Smooth muscle cell (in vitro differentiated cells): ENCODE measurements at regions not wholly inside any gene's neighbourhood (a gene's known extent, or its start where the extent isn't known, plus 50 kb on each side); places are given as distances from the start of the nearest gene placed in this dataset.

Source experiments
- DNase-seq: peaks from one replicate; lab custom pipeline; 2025; ENCODE audit not compliant: unreplicated experiment; lab: John Stamatoyannopoulos, UW
- H2AFZ ChIP-seq: fragments of 200-600 bp; sonication (generic); 2 replicates; pipeline ENCODE4 v1.6.0; 2016; ENCODE audit warnings: antibody characterized with exemption, low read depth, mild to moderate bottlenecking
- H3F3A ChIP-seq: fragments of 200-600 bp; sonication (generic); 2 replicates; pipeline ENCODE4 v1.6.0; 2017; ENCODE audit warnings: antibody characterized with exemption, low read depth
- H3K27ac ChIP-seq: fragments of 200-600 bp; sonication (generic); 2 replicates; pipeline ENCODE4 v1.5.1; 2016; ENCODE audit warnings: low read depth, mild to moderate bottlenecking
- H3K27me3 ChIP-seq: fragments of 200-600 bp; sonication (generic); 2 replicates; pipeline ENCODE4 v1.6.1; 2016; ENCODE audit warnings: low read depth, mild to moderate bottlenecking
- H3K36me3 ChIP-seq: fragments of 200-600 bp; sonication (generic); 2 replicates; pipeline ENCODE4 v1.5.1; 2016; ENCODE audit warnings: low read depth
- H3K4me1 ChIP-seq: fragments of 200-600 bp; sonication (generic); 2 replicates; pipeline ENCODE4 v1.5.1; 2016; ENCODE audit warnings: low read depth
- H3K4me2 ChIP-seq: fragments of 200-600 bp; sonication (generic); 2 replicates; pipeline ENCODE4 v1.6.0; 2016; ENCODE audit warnings: mild to moderate bottlenecking
- H3K4me3 ChIP-seq: fragments of 200-600 bp; sonication (generic); 2 replicates; pipeline ENCODE4 v1.5.1; 2016; ENCODE audit warnings: mild to moderate bottlenecking
- H3K79me2 ChIP-seq: fragments of 200-600 bp; sonication (generic); 2 replicates; pipeline ENCODE4 v1.6.0; 2016; ENCODE audit warnings: low read depth, mild to moderate bottlenecking
- H3K9ac ChIP-seq: fragments of 200-600 bp; sonication (generic); 2 replicates; pipeline ENCODE4 v1.6.0; 2016; ENCODE audit warnings: low read depth
- H3K9me3 ChIP-seq: fragments of 200-600 bp; sonication (generic); replicated peaks from 2 replicates; pipeline ENCODE4 v1.5.1; 2016; ENCODE audit warnings: low read depth
- H4K20me1 ChIP-seq: fragments of 200-600 bp; sonication (generic); 2 replicates; pipeline ENCODE4 v1.6.0; 2016; ENCODE audit warnings: low read depth
- WGBS: methylation state at CpG from one replicate; pipeline ENCODE4 v1.1.7; 2016; ENCODE audit warnings: low lambda C conversion rate; 5-methylcytosine and 5-hydroxymethylcytosine counted together
- TF ChIP-seq, protein P1 (sequence below): fragments of 200-600 bp; sonication (generic); IDR thresholded peaks from 2 replicates; pipeline ENCODE4 v1.5.1; 2017; ENCODE audit warnings: borderline replicate concordance, mild to moderate bottlenecking, antibody characterized with exemption; ENCODE audit not compliant: insufficient read depth, poor library complexity, severe bottlenecking

- 84% methylated on average over 3 of the region's 3 CpGs for WGBS
- H3K9ac ChIP-seq, result no peak overlapping the region
These were observed 475.3 kb upstream of the NRP1 start for GRCh38 chr10:33809732-33810131.

DNA sequence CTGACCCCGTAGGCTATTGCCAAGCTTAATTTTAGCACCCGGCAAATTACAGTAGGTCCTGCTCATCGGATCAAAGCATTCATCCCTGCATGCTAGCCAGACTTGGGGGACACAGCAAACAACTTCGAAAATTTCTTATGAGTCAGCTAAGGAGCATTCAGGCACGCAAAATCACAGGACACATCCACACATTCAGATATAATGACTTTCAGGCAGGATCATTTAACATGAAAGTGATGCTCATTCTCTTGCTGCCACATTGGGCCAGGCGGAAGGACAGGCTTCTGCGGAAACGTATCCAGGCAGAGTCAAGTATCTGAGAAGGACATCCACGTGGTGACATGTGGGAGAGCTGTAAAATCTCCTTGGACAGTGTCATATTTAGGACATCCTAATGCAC, 474.0 kb upstream of the NRP1 start:
- no peak overlapping the region for H2AFZ ChIP-seq
- H3K27me3 ChIP-seq, result no peaks in the 10 kb centered on the region
- H3F3A ChIP-seq, result no peaks in the 10 kb centered on the region
- TF ChIP-seq, protein P1, sequence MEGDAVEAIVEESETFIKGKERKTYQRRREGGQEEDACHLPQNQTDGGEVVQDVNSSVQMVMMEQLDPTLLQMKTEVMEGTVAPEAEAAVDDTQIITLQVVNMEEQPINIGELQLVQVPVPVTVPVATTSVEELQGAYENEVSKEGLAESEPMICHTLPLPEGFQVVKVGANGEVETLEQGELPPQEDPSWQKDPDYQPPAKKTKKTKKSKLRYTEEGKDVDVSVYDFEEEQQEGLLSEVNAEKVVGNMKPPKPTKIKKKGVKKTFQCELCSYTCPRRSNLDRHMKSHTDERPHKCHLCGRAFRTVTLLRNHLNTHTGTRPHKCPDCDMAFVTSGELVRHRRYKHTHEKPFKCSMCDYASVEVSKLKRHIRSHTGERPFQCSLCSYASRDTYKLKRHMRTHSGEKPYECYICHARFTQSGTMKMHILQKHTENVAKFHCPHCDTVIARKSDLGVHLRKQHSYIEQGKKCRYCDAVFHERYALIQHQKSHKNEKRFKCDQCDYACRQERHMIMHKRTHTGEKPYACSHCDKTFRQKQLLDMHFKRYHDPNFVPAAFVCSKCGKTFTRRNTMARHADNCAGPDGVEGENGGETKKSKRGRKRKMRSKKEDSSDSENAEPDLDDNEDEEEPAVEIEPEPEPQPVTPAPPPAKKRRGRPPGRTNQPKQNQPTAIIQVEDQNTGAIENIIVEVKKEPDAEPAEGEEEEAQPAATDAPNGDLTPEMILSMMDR, result no peak
- H3K79me2 ChIP-seq, result no peaks in the 10 kb centered on the region
- no peaks in the 10 kb centered on the region for H3K36me3 ChIP-seq
- DNase-seq, result no peak
- no peak overlapping the region for H3K4me3 ChIP-seq
- H3K9me3 ChIP-seq, result no peaks in the 10 kb centered on the region
- WGBS, result 66% methylated on average over 9 of the region's 9 CpGs
- H3K4me1 ChIP-seq, result peaks cover 8% of the 10 kb centered on the region
- no peak overlapping the region for H3K27ac ChIP-seq
- H4K20me1 ChIP-seq, result no peaks in the 10 kb centered on the region
- no peak overlapping the region for H3K9ac ChIP-seq
- H3K4me2 ChIP-seq, result no peak overlapping the region

More at GRCh38 chr10:33809732-33810131, 475.3 kb upstream of the NRP1 start:
- TF ChIP-seq, protein P1, result no peak
- no peaks in the 10 kb centered on the region for H3K9me3 ChIP-seq
- H3F3A ChIP-seq, result no peaks in the 10 kb centered on the region
- H3K27me3 ChIP-seq, result no peaks in the 10 kb centered on the region
- no peaks in the 10 kb centered on the region for H4K20me1 ChIP-seq
- no peak overlapping the region for H3K4me3 ChIP-seq
- peaks cover 8% of the 10 kb centered on the region for H3K4me1 ChIP-seq
- no peak overlapping the region for H2AFZ ChIP-seq
- DNase-seq, result no peak
- H3K4me2 ChIP-seq, result no peak overlapping the region
- no peaks in the 10 kb centered on the region for H3K36me3 ChIP-seq
- no peaks in the 10 kb centered on the region for H3K79me2 ChIP-seq
- H3K27ac ChIP-seq, result no peak overlapping the region

DNA sequence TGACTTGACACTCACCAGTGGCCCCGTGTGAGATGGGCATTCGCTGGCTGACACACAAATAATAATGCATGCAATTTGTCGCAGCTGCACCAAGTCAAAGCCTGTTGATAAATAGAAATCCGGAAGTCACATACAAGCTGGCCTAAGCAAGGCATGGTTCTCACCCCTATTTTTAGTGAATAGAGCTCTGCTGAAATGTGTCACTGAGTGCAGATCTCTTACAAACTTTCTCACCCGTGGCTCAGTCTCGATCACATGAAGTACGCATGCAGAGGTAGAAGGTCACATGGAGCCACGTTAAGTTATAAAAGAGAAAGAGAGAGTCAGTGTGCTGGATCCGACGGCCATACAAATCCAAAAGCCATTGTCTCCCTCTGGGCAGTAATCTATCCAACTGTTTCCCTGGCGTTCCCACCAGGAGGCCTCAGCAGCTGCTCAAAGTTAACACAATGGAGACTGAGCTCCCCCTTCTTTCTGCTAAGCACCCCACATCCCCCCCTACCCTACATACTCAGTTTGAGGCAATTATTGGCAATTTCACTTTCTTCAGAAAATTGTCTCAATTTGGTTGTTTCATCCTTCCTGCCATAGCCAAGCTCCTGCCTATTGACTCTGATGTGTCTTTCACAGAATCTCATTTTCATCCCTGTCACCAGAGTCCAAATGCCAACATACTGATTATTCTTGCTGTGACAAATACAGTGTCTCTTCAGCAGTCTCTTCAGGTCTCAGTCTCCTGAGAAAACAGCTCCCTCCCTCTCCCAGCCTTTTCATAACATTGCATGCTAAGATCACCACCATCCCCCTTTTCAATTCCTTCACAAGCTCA, 473.3 kb upstream of the NRP1 start:
- Histone ChIP-seq H3K4me1 (peaks cover 8% of the 10 kb centered on the region), H3K79me2 (no peaks in the 10 kb centered on the region), H4K20me1 (no peaks in the 10 kb centered on the region), H3K9me3 (no peaks in the 10 kb centered on the region), H3K27me3 (no peaks in the 10 kb centered on the region), H2AFZ (no peak overlapping the region), H3K4me2 (no peak overlapping the region), H3K4me3 (no peak overlapping the region), H3K27ac (no peak overlapping the region), H3K36me3 (no peaks in the 10 kb centered on the region), H3F3A (no peaks in the 10 kb centered on the region), H3K9ac (no peak overlapping the region)
- no peak for DNase-seq
- 93% methylated on average over 11 of the region's 11 CpGs for WGBS
- TF ChIP-seq, protein P1, result no peak

DNA sequence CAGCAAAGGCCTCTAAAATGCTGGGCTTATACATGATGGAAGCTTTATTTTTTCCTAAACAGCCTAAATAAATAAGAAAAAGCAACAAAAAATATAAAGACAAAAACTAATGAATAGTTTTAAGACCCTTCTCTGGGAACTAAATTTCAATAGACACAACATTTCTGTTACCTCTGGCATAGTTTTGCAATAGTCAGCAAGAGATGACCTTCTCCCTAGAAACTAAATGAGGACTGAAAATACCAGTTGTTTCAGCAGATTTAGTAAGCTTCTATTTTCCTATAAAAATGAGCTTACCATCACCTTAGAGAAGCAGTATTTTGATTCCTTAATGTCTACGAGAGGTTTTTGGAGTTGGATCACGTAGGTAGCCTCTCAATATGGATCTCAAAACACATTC, 471.4 kb upstream of the NRP1 start:
- 99% methylated on average over 2 of the region's 2 CpGs for WGBS

More for the DNA sequence above, 471.4 kb upstream of the NRP1 start:
- H3K9me3 ChIP-seq, result no peaks in the 10 kb centered on the region
- no peaks in the 10 kb centered on the region for H3F3A ChIP-seq
- H3K4me1 ChIP-seq, result peaks cover 8% of the 10 kb centered on the region
- TF ChIP-seq, protein P1, result no peak
- no peaks in the 10 kb centered on the region for H4K20me1 ChIP-seq
- H3K9ac ChIP-seq, result no peak overlapping the region
- no peak overlapping the region for H2AFZ ChIP-seq
- H3K4me2 ChIP-seq, result no peak overlapping the region
- H3K36me3 ChIP-seq, result no peaks in the 10 kb centered on the region
- H3K27me3 ChIP-seq, result no peaks in the 10 kb centered on the region
- H3K79me2 ChIP-seq, result no peaks in the 10 kb centered on the region
- H3K27ac ChIP-seq, result no peak overlapping the region
- DNase-seq, result no peak
- H3K4me3 ChIP-seq, result no peak overlapping the region
